ENCODE measurements at regions not wholly inside any gene's neighbourhood (a gene's known extent, or its start where the extent isn't known, plus 50 kb on each side); places are given as distances from the start of the nearest gene placed in this dataset.

DNA sequence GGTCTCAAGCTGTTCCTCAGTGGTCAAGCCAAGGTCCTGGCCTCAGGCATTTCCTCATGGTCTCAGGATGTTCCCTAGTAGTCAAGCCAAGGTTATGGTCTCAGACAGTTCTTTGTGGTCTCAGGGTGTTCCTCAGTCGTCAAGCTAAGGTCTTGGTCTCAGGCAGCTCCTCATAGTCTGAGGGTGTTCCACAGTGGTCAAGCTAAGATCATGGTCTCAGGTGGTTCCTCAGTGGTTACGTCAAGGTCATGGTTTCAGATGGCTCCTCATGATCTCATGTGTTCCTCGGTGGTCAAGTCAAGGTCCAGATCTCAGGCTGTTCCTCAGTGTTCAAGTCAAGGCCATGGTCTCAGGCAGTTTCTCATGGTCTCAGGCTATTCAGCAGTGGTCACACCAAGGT, 540.1 kb downstream of the VRK1 start:
- Histone ChIP-seq H3K36me3 (ENCODE audit: control insufficient read depth in 2 of 2, insufficient read depth in 2 of 2, low read length in 2 of 2) (no peaks in the 10 kb centered on the region), H3K27ac (ENCODE audit: low read depth in 2 of 2, low read length in 2 of 2) (no peak overlapping the region), H3K9me3 (ENCODE audit: control insufficient read depth in 2 of 2, low read length in 2 of 2) (no peaks in the 10 kb centered on the region), H3K27me3 (ENCODE audit: control insufficient read depth in 2 of 2, insufficient read depth in 2 of 2, low read length in 2 of 2) (no peaks in the 10 kb centered on the region), H3K9ac (ENCODE audit: low read depth in 1 of 2, low read length in 2 of 2) (no peak overlapping the region), H3K4me3 (ENCODE audit: low read length in 2 of 2) (no peak overlapping the region), H3K4me1 (ENCODE audit: control insufficient read depth in 2 of 2, insufficient read depth in 2 of 2, low read length in 2 of 2) (no peaks in the 10 kb centered on the region)

DNA sequence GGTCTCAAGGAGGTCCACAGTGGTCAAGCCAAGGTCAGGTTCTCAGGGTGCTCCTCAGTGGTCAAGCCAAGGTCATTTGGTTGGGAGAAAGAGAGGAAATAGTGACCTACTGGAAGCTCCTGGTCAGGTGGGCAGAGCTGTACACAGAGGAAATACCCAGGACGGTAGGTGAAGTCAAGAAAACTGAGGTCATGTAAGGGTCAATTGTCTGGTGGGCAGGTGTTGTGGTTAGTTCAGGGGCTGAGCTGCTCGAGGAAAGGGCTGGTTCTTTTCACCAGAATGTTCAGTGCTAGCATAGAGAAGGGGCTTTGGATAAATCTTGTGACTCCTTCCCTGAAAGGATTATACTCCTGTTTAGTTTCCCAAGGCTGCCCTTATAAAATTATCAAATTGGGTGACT, 540.5 kb downstream of the VRK1 start:
- Histone ChIP-seq H3K4me3 (ENCODE audit: low read length in 2 of 2) (no peak overlapping the region), H3K4me1 (ENCODE audit: control insufficient read depth in 2 of 2, insufficient read depth in 2 of 2, low read length in 2 of 2) (no peaks in the 10 kb centered on the region), H3K9ac (ENCODE audit: low read depth in 1 of 2, low read length in 2 of 2) (no peak overlapping the region), H3K36me3 (ENCODE audit: control insufficient read depth in 2 of 2, insufficient read depth in 2 of 2, low read length in 2 of 2) (no peaks in the 10 kb centered on the region), H3K27ac (ENCODE audit: low read depth in 2 of 2, low read length in 2 of 2) (no peak overlapping the region), H3K27me3 (ENCODE audit: control insufficient read depth in 2 of 2, insufficient read depth in 2 of 2, low read length in 2 of 2) (no peaks in the 10 kb centered on the region), H3K9me3 (ENCODE audit: control insufficient read depth in 2 of 2, low read length in 2 of 2) (no peaks in the 10 kb centered on the region)

DNA sequence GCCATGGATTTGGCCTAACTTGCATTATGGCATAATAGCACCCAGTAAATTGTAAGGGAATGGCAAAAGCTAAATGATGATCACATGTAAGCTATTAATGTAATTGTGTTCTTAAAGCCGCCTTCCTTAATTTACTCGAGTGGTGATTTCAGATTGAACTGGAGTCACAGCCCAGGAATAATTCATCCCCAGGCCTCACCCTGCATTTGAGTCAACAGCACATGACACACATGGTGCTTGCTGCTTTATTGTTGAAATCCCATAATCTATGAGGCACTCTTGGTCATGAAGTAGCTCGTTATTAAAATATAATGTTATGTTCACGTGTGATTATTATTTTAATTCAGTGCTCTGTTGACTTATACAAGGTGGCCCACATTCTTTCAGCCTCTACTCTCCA, 547.5 kb downstream of the VRK1 start:
- Histone ChIP-seq H3K9ac (ENCODE audit: low read depth in 1 of 2, low read length in 2 of 2) (no peak overlapping the region), H3K36me3 (ENCODE audit: control insufficient read depth in 2 of 2, insufficient read depth in 2 of 2, low read length in 2 of 2) (no peaks in the 10 kb centered on the region)

DNA sequence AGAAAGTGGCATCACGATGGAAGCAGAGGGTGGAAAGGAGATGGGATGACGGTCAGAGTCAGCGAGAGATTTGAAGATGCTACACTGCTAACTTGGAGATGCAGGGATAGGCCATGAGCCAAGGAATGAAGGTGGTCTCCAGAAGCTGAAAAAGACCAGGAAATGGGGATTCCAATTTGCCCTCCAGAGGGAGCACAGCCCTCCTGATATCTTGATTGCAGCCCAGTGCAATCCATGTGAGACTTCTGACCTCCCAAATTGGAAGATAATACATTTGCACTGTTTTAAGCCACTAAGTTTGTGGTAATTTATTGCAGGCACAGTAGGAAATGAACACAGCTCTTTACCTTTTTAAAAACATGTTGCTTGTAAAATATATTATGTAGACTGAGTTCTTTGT, 549.5 kb downstream of the VRK1 start:
- Histone ChIP-seq H3K27me3 (ENCODE audit: control insufficient read depth in 2 of 2, insufficient read depth in 2 of 2, low read length in 2 of 2) (no peaks in the 10 kb centered on the region), H3K36me3 (ENCODE audit: control insufficient read depth in 2 of 2, insufficient read depth in 2 of 2, low read length in 2 of 2) (no peaks in the 10 kb centered on the region), H3K4me3 (ENCODE audit: low read length in 2 of 2) (no peak overlapping the region), H3K4me1 (ENCODE audit: control insufficient read depth in 2 of 2, insufficient read depth in 2 of 2, low read length in 2 of 2) (peaks cover 0 to 3% of the 10 kb centered on the region in 2 donors), H3K9me3 (ENCODE audit: control insufficient read depth in 2 of 2, low read length in 2 of 2) (no peaks in the 10 kb centered on the region), H3K9ac (ENCODE audit: low read depth in 1 of 2, low read length in 2 of 2) (no peak overlapping the region), H3K27ac (ENCODE audit: low read depth in 2 of 2, low read length in 2 of 2) (no peak overlapping the region)

More for the DNA sequence above, 547.5 kb downstream of the VRK1 start:
- Histone ChIP-seq H3K4me1 (ENCODE audit: control insufficient read depth in 2 of 2, insufficient read depth in 2 of 2, low read length in 2 of 2) (no peaks in the 10 kb centered on the region), H3K4me3 (ENCODE audit: low read length in 2 of 2) (no peak overlapping the region), H3K27me3 (ENCODE audit: control insufficient read depth in 2 of 2, insufficient read depth in 2 of 2, low read length in 2 of 2) (no peaks in the 10 kb centered on the region), H3K27ac (ENCODE audit: low read depth in 2 of 2, low read length in 2 of 2) (no peak overlapping the region), H3K9me3 (ENCODE audit: control insufficient read depth in 2 of 2, low read length in 2 of 2) (no peaks in the 10 kb centered on the region)

GRCh38 chr14:97349463-97349862, 552.3 kb downstream of the VRK1 start:
- Histone ChIP-seq H3K9ac (ENCODE audit: low read depth in 1 of 2, low read length in 2 of 2) (no peak overlapping the region), H3K27me3 (ENCODE audit: control insufficient read depth in 2 of 2, insufficient read depth in 2 of 2, low read length in 2 of 2) (no peaks in the 10 kb centered on the region), H3K4me1 (ENCODE audit: control insufficient read depth in 2 of 2, insufficient read depth in 2 of 2, low read length in 2 of 2) (peaks cover 0 to 3% of the 10 kb centered on the region in 2 donors), H3K27ac (ENCODE audit: low read depth in 2 of 2, low read length in 2 of 2) (no peak overlapping the region), H3K9me3 (ENCODE audit: control insufficient read depth in 2 of 2, low read length in 2 of 2) (no peaks in the 10 kb centered on the region), H3K4me3 (ENCODE audit: low read length in 2 of 2) (no peak overlapping the region), H3K36me3 (ENCODE audit: control insufficient read depth in 2 of 2, insufficient read depth in 2 of 2, low read length in 2 of 2) (no peaks in the 10 kb centered on the region)

DNA sequence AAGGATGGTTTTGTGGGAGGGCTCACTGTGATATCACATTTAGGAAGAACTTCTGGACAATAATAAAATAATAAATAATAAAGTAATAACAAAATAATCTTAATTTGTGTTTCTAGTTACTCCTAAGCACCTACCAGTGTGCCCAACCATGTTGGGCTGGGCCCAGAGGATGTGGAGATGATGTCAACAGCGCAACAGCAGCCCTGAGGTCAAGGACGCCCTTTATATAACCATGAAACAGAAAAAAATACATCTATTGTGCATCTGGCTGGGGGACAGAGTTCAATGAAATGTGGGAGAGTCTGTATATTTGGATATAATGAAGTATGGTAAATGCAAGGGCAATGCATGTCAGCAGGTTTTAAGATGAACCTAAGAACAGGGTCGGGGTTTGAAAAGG, 552.8 kb downstream of the VRK1 start:
- Histone ChIP-seq H3K9ac (ENCODE audit: low read depth in 1 of 2, low read length in 2 of 2) (no peak overlapping the region), H3K4me1 (ENCODE audit: control insufficient read depth in 2 of 2, insufficient read depth in 2 of 2, low read length in 2 of 2) (peaks cover 0 to 3% of the 10 kb centered on the region in 2 donors), H3K9me3 (ENCODE audit: control insufficient read depth in 2 of 2, low read length in 2 of 2) (no peaks in the 10 kb centered on the region), H3K27me3 (ENCODE audit: control insufficient read depth in 2 of 2, insufficient read depth in 2 of 2, low read length in 2 of 2) (no peaks in the 10 kb centered on the region), H3K4me3 (ENCODE audit: low read length in 2 of 2) (no peak overlapping the region), H3K27ac (ENCODE audit: low read depth in 2 of 2, low read length in 2 of 2) (no peak overlapping the region), H3K36me3 (ENCODE audit: control insufficient read depth in 2 of 2, insufficient read depth in 2 of 2, low read length in 2 of 2) (no peaks in the 10 kb centered on the region)

DNA sequence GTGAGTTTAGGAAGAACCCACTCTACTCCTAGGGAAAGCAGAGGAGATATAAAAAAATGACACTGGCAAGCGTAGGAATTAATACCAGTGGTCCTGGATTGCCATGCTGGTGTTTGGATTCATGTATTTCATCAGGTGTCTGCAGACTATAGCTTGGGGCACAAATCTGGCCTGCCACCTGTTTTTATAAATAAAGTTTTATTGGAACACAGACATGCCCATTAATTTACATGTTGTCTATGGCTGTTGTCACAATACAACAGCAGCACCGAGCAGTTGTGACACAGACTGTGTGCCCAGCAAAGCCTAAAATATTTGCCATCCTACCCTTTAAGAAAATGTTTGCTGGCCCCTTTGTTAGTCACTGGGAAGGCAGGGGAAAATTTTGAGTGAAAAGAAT, 553.2 kb downstream of the VRK1 start:
- Histone ChIP-seq H3K9me3 (ENCODE audit: control insufficient read depth in 2 of 2, low read length in 2 of 2) (no peaks in the 10 kb centered on the region), H3K4me1 (ENCODE audit: control insufficient read depth in 2 of 2, insufficient read depth in 2 of 2, low read length in 2 of 2) (peaks cover 0 to 3% of the 10 kb centered on the region in 2 donors), H3K4me3 (ENCODE audit: low read length in 2 of 2) (no peak overlapping the region), H3K27me3 (ENCODE audit: control insufficient read depth in 2 of 2, insufficient read depth in 2 of 2, low read length in 2 of 2) (no peaks in the 10 kb centered on the region), H3K36me3 (ENCODE audit: control insufficient read depth in 2 of 2, insufficient read depth in 2 of 2, low read length in 2 of 2) (no peaks in the 10 kb centered on the region), H3K9ac (ENCODE audit: low read depth in 1 of 2, low read length in 2 of 2) (no peak overlapping the region), H3K27ac (ENCODE audit: low read depth in 2 of 2, low read length in 2 of 2) (no peak overlapping the region)

GRCh38 chr14:97350894-97351731, 553.9 kb downstream of the VRK1 start:
- no peak overlapping the region for H3K4me3 ChIP-seq (ENCODE audit: low read length in 2 of 2)

GRCh38 chr14:97353102-97353501, 555.9 kb downstream of the VRK1 start:
- H3K4me3 ChIP-seq (ENCODE audit: low read length in 2 of 2), result no peak overlapping the region
- H3K27me3 ChIP-seq (ENCODE audit: control insufficient read depth in 2 of 2, insufficient read depth in 2 of 2, low read length in 2 of 2), result no peaks in the 10 kb centered on the region
- H3K36me3 ChIP-seq (ENCODE audit: control insufficient read depth in 2 of 2, insufficient read depth in 2 of 2, low read length in 2 of 2), result no peaks in the 10 kb centered on the region
- no peaks in the 10 kb centered on the region for H3K9me3 ChIP-seq (ENCODE audit: control insufficient read depth in 2 of 2, low read length in 2 of 2)
- no peak overlapping the region for H3K9ac ChIP-seq (ENCODE audit: low read depth in 1 of 2, low read length in 2 of 2)
- peaks cover 0 to 3% of the 10 kb centered on the region in 2 donors for H3K4me1 ChIP-seq (ENCODE audit: control insufficient read depth in 2 of 2, insufficient read depth in 2 of 2, low read length in 2 of 2)
- H3K27ac ChIP-seq (ENCODE audit: low read depth in 2 of 2, low read length in 2 of 2), result no peak overlapping the region

More at GRCh38 chr14:97350894-97351731, 553.9 kb downstream of the VRK1 start:
- Histone ChIP-seq H3K36me3 (ENCODE audit: control insufficient read depth in 2 of 2, insufficient read depth in 2 of 2, low read length in 2 of 2) (no peaks in the 10 kb centered on the region), H3K9ac (ENCODE audit: low read depth in 1 of 2, low read length in 2 of 2) (no peak overlapping the region), H3K27ac (ENCODE audit: low read depth in 2 of 2, low read length in 2 of 2) (no peak overlapping the region), H3K27me3 (ENCODE audit: control insufficient read depth in 2 of 2, insufficient read depth in 2 of 2, low read length in 2 of 2) (no peaks in the 10 kb centered on the region), H3K4me1 (ENCODE audit: control insufficient read depth in 2 of 2, insufficient read depth in 2 of 2, low read length in 2 of 2) (peaks cover 0 to 3% of the 10 kb centered on the region in 2 donors), H3K9me3 (ENCODE audit: control insufficient read depth in 2 of 2, low read length in 2 of 2) (no peaks in the 10 kb centered on the region)

DNA sequence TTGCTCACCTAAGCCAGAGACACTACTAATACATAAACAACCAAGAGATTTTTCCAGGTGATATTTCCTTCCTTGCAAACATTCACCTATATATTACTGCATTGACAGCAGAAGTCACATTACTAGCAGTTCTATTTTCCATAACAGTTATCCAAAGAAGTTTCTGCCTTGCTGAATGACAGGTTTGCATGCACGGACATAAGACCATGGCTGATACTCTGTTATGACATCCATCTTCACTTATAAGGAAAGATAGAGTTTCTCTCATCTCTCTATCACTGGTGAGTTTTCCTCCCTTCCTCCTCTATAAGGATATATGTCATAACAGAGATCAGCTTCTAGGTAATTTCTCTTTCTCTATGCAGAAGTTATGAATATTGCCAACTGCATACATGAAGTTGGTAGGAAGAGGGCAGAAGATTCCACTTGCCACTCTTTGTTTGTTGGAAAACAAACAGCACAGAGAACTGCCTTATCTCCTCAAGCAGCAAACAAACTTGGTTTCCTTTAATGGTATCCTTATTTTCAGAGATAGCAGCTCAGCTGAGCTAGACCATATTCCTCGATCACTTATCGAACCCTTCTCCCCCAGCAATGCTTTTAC, 557.0 kb downstream of the VRK1 start:
- Histone ChIP-seq H3K9me3 (ENCODE audit: control insufficient read depth in 2 of 2, low read length in 2 of 2) (no peaks in the 10 kb centered on the region), H3K27me3 (ENCODE audit: control insufficient read depth in 2 of 2, insufficient read depth in 2 of 2, low read length in 2 of 2) (no peaks in the 10 kb centered on the region), H3K9ac (ENCODE audit: low read depth in 1 of 2, low read length in 2 of 2) (no peak overlapping the region), H3K4me3 (ENCODE audit: low read length in 2 of 2) (no peak overlapping the region), H3K36me3 (ENCODE audit: control insufficient read depth in 2 of 2, insufficient read depth in 2 of 2, low read length in 2 of 2) (no peaks in the 10 kb centered on the region), H3K27ac (ENCODE audit: low read depth in 2 of 2, low read length in 2 of 2) (no peak overlapping the region), H3K4me1 (ENCODE audit: control insufficient read depth in 2 of 2, insufficient read depth in 2 of 2, low read length in 2 of 2) (peaks cover 0 to 3% of the 10 kb centered on the region in 2 donors)

All from mucosa of rectum (tissue), 2 donors.